Thyroid gland (tissue), 4 donors: ENCODE measurements at regions not wholly inside any gene's neighbourhood (a gene's known extent, or its start where the extent isn't known, plus 50 kb on each side); places are given as distances from the start of the nearest gene placed in this dataset.

Experiments used
- CTCF ChIP-seq, 6 experiments: fragments of 200-600 bp in 3 of 6; fragments of 450-650 bp in 3 of 6; sonication (generic) in 3 of 6; IDR thresholded peaks; one replicate each; pipeline ENCODE4 v1.5.1; 2016 to 2019; ENCODE audit warnings: antibody characterized with exemption in 6 of 6, mild to moderate bottlenecking in 2 of 6, inconsistent platforms in 1 of 6, moderate library complexity in 1 of 6
- POLR2A ChIP-seq, 2 donors: fragments of 450-650 bp; IDR thresholded peaks; one replicate each; pipeline ENCODE4 v1.6.1; 2017; ENCODE audit warnings: antibody characterized with exemption in 2 of 2, mild to moderate bottlenecking in 2 of 2, moderate library complexity in 1 of 2

GRCh38 chr11:33451364-33451763, 194.2 kb downstream of the HIPK3 start:
- TF ChIP-seq CTCF (IDR thresholded peaks at IDR 0.05) (no peak), POLR2A (IDR thresholded peaks at IDR 0.05) (no peak)
